ENCODE measurements at regions not wholly inside any gene's neighbourhood (a gene's known extent, or its start where the extent isn't known, plus 50 kb on each side); places are given as distances from the start of the nearest gene placed in this dataset.

GRCh38 chr1:168443899-168444298 is 99.9 kb downstream of the XCL2 start:
- Histone ChIP-seq H3K79me1 (ENCODE audit: low read depth in 1 of 2, low read length in 2 of 2) (no peaks in the 10 kb centered on the region), H3K27ac (ENCODE audit: insufficient read depth, low read length) (no peak overlapping the region), H4K20me1 (ENCODE audit: insufficient read depth, low read length) (no peaks in the 10 kb centered on the region), H2AK5ac (ENCODE audit: low read depth, low read length) (no peak overlapping the region), H2BK15ac (ENCODE audit: low read depth, low read length) (no peak overlapping the region), H3K23ac (ENCODE audit: low read depth, low read length) (no peak overlapping the region), H3K9ac (ENCODE audit: low read depth, low read length) (no peak overlapping the region), H3K14ac (replicated peaks; ENCODE audit: low read depth, low read length) (no peak overlapping the region), H3K4me1 (ENCODE audit: control insufficient read depth, insufficient read depth, low read length) (no peaks in the 10 kb centered on the region), H2AK9ac (replicated peaks; ENCODE audit: low read depth, low read length, poor library complexity) (no peak overlapping the region), H3K4me3 (ENCODE audit: insufficient read depth, low read depth, low read length) (no peak overlapping the region), H4K5ac (ENCODE audit: low read depth, low read length) (no peak overlapping the region), H2AFZ (replicated peaks; ENCODE audit: low read length, poor library complexity) (no peak overlapping the region), H3K4ac (ENCODE audit: low read depth, low read length) (no peak overlapping the region), H3K36me3 (ENCODE audit: control insufficient read depth, insufficient read depth, low read length) (no peaks in the 10 kb centered on the region), H3K9me1 (ENCODE audit: insufficient read depth, low read length) (no peaks in the 10 kb centered on the region), H3K27me3 (ENCODE audit: control insufficient read depth, insufficient read depth, low read length) (peaks cover 3% of the 10 kb centered on the region), H4K8ac (ENCODE audit: low read depth in 2 of 2, low read length in 2 of 2) (no peak overlapping the region), H3K56ac (ENCODE audit: extremely low read depth, insufficient read depth, low read length) (no peak overlapping the region), H3K4me2 (ENCODE audit: low read depth, low read length) (no peak overlapping the region), H2BK120ac (ENCODE audit: low read depth, low read length) (no peak overlapping the region), H2BK20ac (ENCODE audit: low read depth, low read length) (no peak overlapping the region), H3K9me3 (ENCODE audit: control insufficient read depth, insufficient read depth, low read length) (no peaks in the 10 kb centered on the region), H2BK5ac (ENCODE audit: low read depth, low read length, poor library complexity, severe bottlenecking) (no peak overlapping the region), H3K18ac (ENCODE audit: low read depth, low read length) (no peak overlapping the region), H4K91ac (ENCODE audit: insufficient read depth, low read depth, low read length) (no peak overlapping the region)
- TF ChIP-seq CEBPB (IDR thresholded peaks at IDR 0.05; ENCODE audit: low read depth, low read length) (no peak), NFE2L2 (IDR thresholded peaks at IDR 0.05; ENCODE audit: low read depth, low read length) (no peak), CTCF (conservative IDR thresholded peaks at IDR 0.05; ENCODE audit: low read depth, low read length) (no peak), USF2 (IDR thresholded peaks at IDR 0.05; ENCODE audit: low read depth, low read length) (no peak), BHLHE40 (IDR thresholded peaks at IDR 0.05; ENCODE audit: low read depth, low read length) (no peak), ELK1 (IDR thresholded peaks at IDR 0.05; ENCODE audit: borderline replicate concordance, low read depth, low read length) (no peak), RAD21 (IDR thresholded peaks at IDR 0.05; ENCODE audit: low read length) (no peak), RFX5 (IDR thresholded peaks at IDR 0.05; ENCODE audit: low read depth, low read length) (no peak), SMC3 (IDR thresholded peaks at IDR 0.05; ENCODE audit: low read depth, low read length) (no peak), FOS (IDR thresholded peaks at IDR 0.05; ENCODE audit: low read depth, low read length) (no peak), MAZ (IDR thresholded peaks at IDR 0.05; ENCODE audit: borderline replicate concordance, low read depth, low read length) (no peak), CHD1 (IDR thresholded peaks at IDR 0.05; ENCODE audit: low read depth, low read length) (no peak), MAFK (IDR thresholded peaks at IDR 0.05; ENCODE audit: low read depth, low read length) (no peak), MXI1 (IDR thresholded peaks at IDR 0.05; ENCODE audit: borderline replicate concordance, low read depth, low read length) (no peak), POLR2A (IDR thresholded peaks at IDR 0.05; ENCODE audit: low read depth, low read length) (no peak), RCOR1 (IDR thresholded peaks at IDR 0.05; ENCODE audit: insufficient replicate concordance, low read length) (no peak)
- ChIA-PET POLR2A (ENCODE audit: unreplicated experiment) (no interaction called here), CTCF (interaction anchor here (0.8 to 2.1 kb wide), 2 partner anchors 63 to 101 kb away, joined by 3 to 6 read pairs; no protein-coding TSS in a partner anchor)
- BruUV-seq (replicated peaks): no TSS peak
- intact Hi-C loops (cut with micrococcal nuclease) (no loop called here), in situ Hi-C loops (cut with MboI; ENCODE audit: low sequenced_read_pairs) (loop anchor here (5.0 kb wide), 1 partner anchor 128 kb away; no protein-coding TSS in a partner anchor), dilution Hi-C loops (cut with HindIII; ENCODE audit: low sequenced_read_pairs, unreplicated experiment) (no loop called here)
- no CpG with 5 or more reads among the region's 5 CpGs for WGBS, 2 experiments (ENCODE audit: extremely low coverage in 2 of 2, insufficient read length in 1 of 2)
- ATAC-seq (ENCODE audit: low read depth): no peak
- no peak for DNase-seq
